WTC11 (cell line): ENCODE measurements at regions not wholly inside any gene's neighbourhood (a gene's known extent, or its start where the extent isn't known, plus 50 kb on each side); places are given as distances from the start of the nearest gene placed in this dataset.
A peak's percentile ranks its signal among the peaks of the same experiment; 100 is the strongest.

ENCODE experiments used
- ATAC-seq: fragments of 200-7000 bp; cut with Tn5 transposase; 2 replicates; pipeline ENCODE4 v1.10.0; 2021; ENCODE audit warnings: mild to moderate bottlenecking, moderate library complexity
- CTCF ChIA-PET: fragments of 300-600 bp; sonication (Branson Sonifier 250); formaldehyde crosslinking; loops from one replicate; lab custom pipeline; 2021; ENCODE audit warnings: antibody characterized with exemption; lab: Charles Lee
- POLR2A ChIA-PET: fragments of 350-600 bp; sonication (Branson Sonifier 250); formaldehyde crosslinking; loops from one replicate; lab custom pipeline; 2021; ENCODE audit warnings: antibody characterized with exemption; lab: Charles Lee
- DNase-seq: peaks from one replicate; pipeline ENCODE4 v3.0.0; 2021; ENCODE audit warnings: low spot score
- H3K27ac Mint-ChIP-seq: 2 replicates; pipeline ENCODE4 v1.8.0; 2021; ENCODE audit warnings: mixed read lengths
- H3K27me3 Mint-ChIP-seq: 2 replicates; pipeline ENCODE4 v1.8.0; 2021; ENCODE audit warnings: low read depth, mild to moderate bottlenecking, moderate library complexity, mixed read lengths
- H3K36me3 Mint-ChIP-seq: 2 replicates; pipeline ENCODE4 v1.8.0; 2021; ENCODE audit warnings: mixed read lengths
- H3K4me1 Mint-ChIP-seq: 2 replicates; pipeline ENCODE4 v1.8.0; 2022; ENCODE audit warnings: mixed read lengths
- H3K4me3 Mint-ChIP-seq: 2 replicates; pipeline ENCODE4 v1.8.0; 2021; ENCODE audit warnings: mild to moderate bottlenecking, moderate library complexity, mixed read lengths
- H3K9me3 Mint-ChIP-seq: 2 replicates; pipeline ENCODE4 v1.8.0; 2021; ENCODE audit warnings: mixed read lengths
- ERG ChIP-seq: fragments of 250-450 bp; sonication (Bioruptor Pico); IDR thresholded peaks from 2 replicates; pipeline ENCODE4 v1.8.0; 2021; ENCODE audit warnings: mild to moderate bottlenecking
- ESRRA ChIP-seq: sonication (generic); formaldehyde crosslinking; IDR thresholded peaks from 2 replicates; pipeline ENCODE4 v1.8.1; 2022; ENCODE audit warnings: mild to moderate bottlenecking, missing genetic modification reagents, borderline replicate concordance
- ETV6 ChIP-seq: sonication (generic); formaldehyde crosslinking; IDR thresholded peaks from 2 replicates; pipeline ENCODE4 v1.8.1; 2022; ENCODE audit warnings: mild to moderate bottlenecking, missing genetic modification reagents
- FOXK1 ChIP-seq: sonication (generic); formaldehyde crosslinking; IDR thresholded peaks from 2 replicates; pipeline ENCODE4 v1.8.0; 2022; ENCODE audit warnings: mild to moderate bottlenecking, moderate library complexity, missing genetic modification reagents
- MXD4 ChIP-seq: fragments of 250-450 bp; sonication (Bioruptor Pico); IDR thresholded peaks from 2 replicates; pipeline ENCODE4 v1.8.0; 2021; ENCODE audit warnings: mild to moderate bottlenecking, moderate library complexity, borderline replicate concordance
- NFE2L1 ChIP-seq: sonication (generic); formaldehyde crosslinking; IDR thresholded peaks from 2 replicates; pipeline ENCODE4 v1.8.1; 2023; ENCODE audit warnings: missing genetic modification reagents
- NR2C2 ChIP-seq: sonication (generic); formaldehyde crosslinking; IDR thresholded peaks from 2 replicates; pipeline ENCODE4 v1.8.0; 2022; ENCODE audit warnings: mild to moderate bottlenecking, missing genetic modification reagents
- SMAD4 ChIP-seq: sonication (generic); formaldehyde crosslinking; IDR thresholded peaks from 2 replicates; pipeline ENCODE4 v1.8.0; 2022; ENCODE audit warnings: mild to moderate bottlenecking, missing genetic modification reagents
- TEAD4 ChIP-seq: sonication (generic); formaldehyde crosslinking; IDR thresholded peaks from 2 replicates; pipeline ENCODE4 v1.8.0; 2022; ENCODE audit warnings: mild to moderate bottlenecking, missing genetic modification reagents
- ZNF121 ChIP-seq: sonication (generic); formaldehyde crosslinking; IDR thresholded peaks from 2 replicates; pipeline ENCODE4 v1.8.0; 2023; ENCODE audit warnings: missing genetic modification reagents
- ZNF671 ChIP-seq: fragments of 250-450 bp; sonication (Bioruptor Pico); IDR thresholded peaks from 2 replicates; pipeline ENCODE4 v1.8.0; 2021; ENCODE audit warnings: mild to moderate bottlenecking
- TF ChIP-seq, protein P1 (sequence below): sonication (generic); formaldehyde crosslinking; IDR thresholded peaks from 2 replicates; pipeline ENCODE4 v1.8.1; 2023; ENCODE audit warnings: mild to moderate bottlenecking, moderate library complexity, missing genetic modification reagents
- TF ChIP-seq, protein P2 (sequence below): fragments of 200-600 bp; IDR thresholded peaks from 2 replicates; pipeline ENCODE4 v1.8.0; 2022; ENCODE audit warnings: antibody characterized with exemption
- TF ChIP-seq, protein P3 (sequence below): fragments of 250-450 bp; sonication (Bioruptor Pico); IDR thresholded peaks from 2 replicates; pipeline ENCODE4 v1.9.0; 2021; ENCODE audit warnings: mild to moderate bottlenecking, borderline replicate concordance
- TF ChIP-seq, protein P4 (sequence below): sonication (generic); formaldehyde crosslinking; IDR thresholded peaks from 2 replicates; pipeline ENCODE4 v1.8.1; 2023; ENCODE audit warnings: mild to moderate bottlenecking, missing genetic modification reagents
- TF ChIP-seq, protein P5 (sequence below): sonication (generic); formaldehyde crosslinking; IDR thresholded peaks from 2 replicates; pipeline ENCODE4 v1.8.0; 2023; ENCODE audit warnings: missing genetic modification reagents, mild to moderate bottlenecking, borderline replicate concordance

DNA sequence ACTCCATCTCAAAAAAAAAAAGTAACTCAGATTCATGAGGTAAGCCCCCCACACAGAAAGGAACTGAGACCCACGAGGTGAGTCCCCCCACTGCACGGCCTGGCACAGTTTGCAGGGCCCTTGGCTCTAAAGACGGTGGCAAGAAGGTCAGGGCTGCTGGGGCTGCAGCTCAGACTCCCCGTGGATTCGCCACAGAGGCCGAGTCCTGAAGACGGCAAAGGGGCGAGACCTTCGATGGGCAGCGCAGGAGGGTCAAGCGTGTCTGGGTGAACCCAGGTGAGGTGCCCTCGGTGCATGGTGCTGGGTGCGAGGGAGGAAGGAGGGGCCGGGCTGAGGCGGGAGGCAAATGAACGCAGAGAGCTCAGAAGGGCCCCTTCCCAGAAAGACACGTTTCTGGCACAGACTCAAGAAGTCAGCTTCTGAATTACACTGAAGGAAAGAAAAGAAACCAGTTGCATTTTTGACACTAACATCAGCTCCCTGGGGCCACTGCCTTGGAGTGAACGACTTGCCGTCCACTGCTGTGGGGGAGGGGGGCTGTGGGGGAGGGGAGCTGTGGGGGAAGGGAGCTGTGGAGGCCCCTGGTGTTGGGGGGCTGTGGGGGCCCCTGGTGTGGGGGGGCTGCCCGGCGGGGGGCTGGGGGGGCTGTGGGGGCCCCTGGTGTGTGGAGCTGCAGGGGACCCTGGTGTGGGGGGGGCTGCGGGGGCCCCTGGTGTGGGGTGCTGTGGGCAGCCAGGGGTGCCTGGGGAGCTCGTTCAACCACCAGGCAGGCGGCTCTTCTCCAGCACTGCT, 69.8 kb upstream of the METRNL start:
- peak overlapping the region; percentile 36; the same call in 1 of the 2 replicates for H3K27ac Mint-ChIP-seq
- ChIA-PET POLR2A (no interaction called here), CTCF (interaction anchor here (0.7 to 1.3 kb wide), 4 partner anchors 23 to 229 kb away, joined by 3 to 4 read pairs (median 3); no protein-coding TSS in a partner anchor)
- H3K4me3 Mint-ChIP-seq = no peak overlapping the region
- DNase-seq (no peak), ATAC-seq (no peak)
- TF ChIP-seq, protein P1, sequence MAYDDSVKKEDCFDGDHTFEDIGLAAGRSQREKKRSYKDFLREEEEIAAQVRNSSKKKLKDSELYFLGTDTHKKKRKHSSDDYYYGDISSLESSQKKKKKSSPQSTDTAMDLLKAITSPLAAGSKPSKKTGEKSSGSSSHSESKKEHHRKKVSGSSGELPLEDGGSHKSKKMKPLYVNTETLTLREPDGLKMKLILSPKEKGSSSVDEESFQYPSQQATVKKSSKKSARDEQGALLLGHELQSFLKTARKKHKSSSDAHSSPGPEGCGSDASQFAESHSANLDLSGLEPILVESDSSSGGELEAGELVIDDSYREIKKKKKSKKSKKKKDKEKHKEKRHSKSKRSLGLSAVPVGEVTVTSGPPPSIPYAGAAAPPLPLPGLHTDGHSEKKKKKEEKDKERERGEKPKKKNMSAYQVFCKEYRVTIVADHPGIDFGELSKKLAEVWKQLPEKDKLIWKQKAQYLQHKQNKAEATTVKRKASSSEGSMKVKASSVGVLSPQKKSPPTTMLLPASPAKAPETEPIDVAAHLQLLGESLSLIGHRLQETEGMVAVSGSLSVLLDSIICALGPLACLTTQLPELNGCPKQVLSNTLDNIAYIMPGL (CRISPR knock-in tag) = no peak
- no peaks in the 10 kb centered on the region; the same call in 1 of the 2 replicates for H3K27me3 Mint-ChIP-seq
- no peaks in the 10 kb centered on the region for H3K9me3 Mint-ChIP-seq
- peaks cover 13% of the 10 kb centered on the region for H3K4me1 Mint-ChIP-seq
- H3K36me3 Mint-ChIP-seq = peaks cover 10% of the 10 kb centered on the region; the same call in 1 of the 2 replicates

GRCh38 chr17:83010206-83011200, 68.9 kb upstream of the METRNL start:
- CTCF ChIA-PET = interaction anchor here (0.7 to 1.3 kb wide), 4 partner anchors 24 to 230 kb away, joined by 3 to 4 read pairs (median 3); no protein-coding TSS in a partner anchor
- H3K27me3 Mint-ChIP-seq = no peaks in the 10 kb centered on the region; the same call in 1 of the 2 replicates
- DNase-seq (no peak), ATAC-seq (peak; percentile 28; the same call in 1 of the 2 replicates)
- peaks cover 13% of the 10 kb centered on the region for H3K4me1 Mint-ChIP-seq
- H3K4me3 Mint-ChIP-seq = no peak overlapping the region
- POLR2A ChIA-PET = no interaction called here
- 0 out of 2 replicates have a peak overlapping the region, but pooled peaks have one; percentile 15 for H3K27ac Mint-ChIP-seq
- peaks cover 3% of the 10 kb centered on the region; the same call in 1 of the 2 replicates for H3K36me3 Mint-ChIP-seq
- no peaks in the 10 kb centered on the region for H3K9me3 Mint-ChIP-seq
- TF ChIP-seq ESRRA (no peak), NR2C2 (CRISPR knock-in tag) (no peak), ETV6 (CRISPR knock-in tag) (no peak), ZNF121 (no peak), TEAD4 (CRISPR knock-in tag) (no peak), SMAD4 (CRISPR knock-in tag) (no peak), ZNF671 (CRISPR knock-in tag) (no peak), NFE2L1 (CRISPR knock-in tag) (no peak), MXD4 (CRISPR knock-in tag) (no peak), ERG (no peak), FOXK1 (CRISPR knock-in tag) (no peak)
- TF ChIP-seq, protein P2, sequence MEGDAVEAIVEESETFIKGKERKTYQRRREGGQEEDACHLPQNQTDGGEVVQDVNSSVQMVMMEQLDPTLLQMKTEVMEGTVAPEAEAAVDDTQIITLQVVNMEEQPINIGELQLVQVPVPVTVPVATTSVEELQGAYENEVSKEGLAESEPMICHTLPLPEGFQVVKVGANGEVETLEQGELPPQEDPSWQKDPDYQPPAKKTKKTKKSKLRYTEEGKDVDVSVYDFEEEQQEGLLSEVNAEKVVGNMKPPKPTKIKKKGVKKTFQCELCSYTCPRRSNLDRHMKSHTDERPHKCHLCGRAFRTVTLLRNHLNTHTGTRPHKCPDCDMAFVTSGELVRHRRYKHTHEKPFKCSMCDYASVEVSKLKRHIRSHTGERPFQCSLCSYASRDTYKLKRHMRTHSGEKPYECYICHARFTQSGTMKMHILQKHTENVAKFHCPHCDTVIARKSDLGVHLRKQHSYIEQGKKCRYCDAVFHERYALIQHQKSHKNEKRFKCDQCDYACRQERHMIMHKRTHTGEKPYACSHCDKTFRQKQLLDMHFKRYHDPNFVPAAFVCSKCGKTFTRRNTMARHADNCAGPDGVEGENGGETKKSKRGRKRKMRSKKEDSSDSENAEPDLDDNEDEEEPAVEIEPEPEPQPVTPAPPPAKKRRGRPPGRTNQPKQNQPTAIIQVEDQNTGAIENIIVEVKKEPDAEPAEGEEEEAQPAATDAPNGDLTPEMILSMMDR = no peak
- TF ChIP-seq, protein P3, sequence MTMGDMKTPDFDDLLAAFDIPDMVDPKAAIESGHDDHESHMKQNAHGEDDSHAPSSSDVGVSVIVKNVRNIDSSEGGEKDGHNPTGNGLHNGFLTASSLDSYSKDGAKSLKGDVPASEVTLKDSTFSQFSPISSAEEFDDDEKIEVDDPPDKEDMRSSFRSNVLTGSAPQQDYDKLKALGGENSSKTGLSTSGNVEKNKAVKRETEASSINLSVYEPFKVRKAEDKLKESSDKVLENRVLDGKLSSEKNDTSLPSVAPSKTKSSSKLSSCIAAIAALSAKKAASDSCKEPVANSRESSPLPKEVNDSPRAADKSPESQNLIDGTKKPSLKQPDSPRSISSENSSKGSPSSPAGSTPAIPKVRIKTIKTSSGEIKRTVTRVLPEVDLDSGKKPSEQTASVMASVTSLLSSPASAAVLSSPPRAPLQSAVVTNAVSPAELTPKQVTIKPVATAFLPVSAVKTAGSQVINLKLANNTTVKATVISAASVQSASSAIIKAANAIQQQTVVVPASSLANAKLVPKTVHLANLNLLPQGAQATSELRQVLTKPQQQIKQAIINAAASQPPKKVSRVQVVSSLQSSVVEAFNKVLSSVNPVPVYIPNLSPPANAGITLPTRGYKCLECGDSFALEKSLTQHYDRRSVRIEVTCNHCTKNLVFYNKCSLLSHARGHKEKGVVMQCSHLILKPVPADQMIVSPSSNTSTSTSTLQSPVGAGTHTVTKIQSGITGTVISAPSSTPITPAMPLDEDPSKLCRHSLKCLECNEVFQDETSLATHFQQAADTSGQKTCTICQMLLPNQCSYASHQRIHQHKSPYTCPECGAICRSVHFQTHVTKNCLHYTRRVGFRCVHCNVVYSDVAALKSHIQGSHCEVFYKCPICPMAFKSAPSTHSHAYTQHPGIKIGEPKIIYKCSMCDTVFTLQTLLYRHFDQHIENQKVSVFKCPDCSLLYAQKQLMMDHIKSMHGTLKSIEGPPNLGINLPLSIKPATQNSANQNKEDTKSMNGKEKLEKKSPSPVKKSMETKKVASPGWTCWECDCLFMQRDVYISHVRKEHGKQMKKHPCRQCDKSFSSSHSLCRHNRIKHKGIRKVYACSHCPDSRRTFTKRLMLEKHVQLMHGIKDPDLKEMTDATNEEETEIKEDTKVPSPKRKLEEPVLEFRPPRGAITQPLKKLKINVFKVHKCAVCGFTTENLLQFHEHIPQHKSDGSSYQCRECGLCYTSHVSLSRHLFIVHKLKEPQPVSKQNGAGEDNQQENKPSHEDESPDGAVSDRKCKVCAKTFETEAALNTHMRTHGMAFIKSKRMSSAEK (CRISPR knock-in tag) = no peak
- TF ChIP-seq, protein P4, sequence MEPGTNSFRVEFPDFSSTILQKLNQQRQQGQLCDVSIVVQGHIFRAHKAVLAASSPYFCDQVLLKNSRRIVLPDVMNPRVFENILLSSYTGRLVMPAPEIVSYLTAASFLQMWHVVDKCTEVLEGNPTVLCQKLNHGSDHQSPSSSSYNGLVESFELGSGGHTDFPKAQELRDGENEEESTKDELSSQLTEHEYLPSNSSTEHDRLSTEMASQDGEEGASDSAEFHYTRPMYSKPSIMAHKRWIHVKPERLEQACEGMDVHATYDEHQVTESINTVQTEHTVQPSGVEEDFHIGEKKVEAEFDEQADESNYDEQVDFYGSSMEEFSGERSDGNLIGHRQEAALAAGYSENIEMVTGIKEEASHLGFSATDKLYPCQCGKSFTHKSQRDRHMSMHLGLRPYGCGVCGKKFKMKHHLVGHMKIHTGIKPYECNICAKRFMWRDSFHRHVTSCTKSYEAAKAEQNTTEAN (CRISPR knock-in tag) = no peak
- TF ChIP-seq, protein P5, sequence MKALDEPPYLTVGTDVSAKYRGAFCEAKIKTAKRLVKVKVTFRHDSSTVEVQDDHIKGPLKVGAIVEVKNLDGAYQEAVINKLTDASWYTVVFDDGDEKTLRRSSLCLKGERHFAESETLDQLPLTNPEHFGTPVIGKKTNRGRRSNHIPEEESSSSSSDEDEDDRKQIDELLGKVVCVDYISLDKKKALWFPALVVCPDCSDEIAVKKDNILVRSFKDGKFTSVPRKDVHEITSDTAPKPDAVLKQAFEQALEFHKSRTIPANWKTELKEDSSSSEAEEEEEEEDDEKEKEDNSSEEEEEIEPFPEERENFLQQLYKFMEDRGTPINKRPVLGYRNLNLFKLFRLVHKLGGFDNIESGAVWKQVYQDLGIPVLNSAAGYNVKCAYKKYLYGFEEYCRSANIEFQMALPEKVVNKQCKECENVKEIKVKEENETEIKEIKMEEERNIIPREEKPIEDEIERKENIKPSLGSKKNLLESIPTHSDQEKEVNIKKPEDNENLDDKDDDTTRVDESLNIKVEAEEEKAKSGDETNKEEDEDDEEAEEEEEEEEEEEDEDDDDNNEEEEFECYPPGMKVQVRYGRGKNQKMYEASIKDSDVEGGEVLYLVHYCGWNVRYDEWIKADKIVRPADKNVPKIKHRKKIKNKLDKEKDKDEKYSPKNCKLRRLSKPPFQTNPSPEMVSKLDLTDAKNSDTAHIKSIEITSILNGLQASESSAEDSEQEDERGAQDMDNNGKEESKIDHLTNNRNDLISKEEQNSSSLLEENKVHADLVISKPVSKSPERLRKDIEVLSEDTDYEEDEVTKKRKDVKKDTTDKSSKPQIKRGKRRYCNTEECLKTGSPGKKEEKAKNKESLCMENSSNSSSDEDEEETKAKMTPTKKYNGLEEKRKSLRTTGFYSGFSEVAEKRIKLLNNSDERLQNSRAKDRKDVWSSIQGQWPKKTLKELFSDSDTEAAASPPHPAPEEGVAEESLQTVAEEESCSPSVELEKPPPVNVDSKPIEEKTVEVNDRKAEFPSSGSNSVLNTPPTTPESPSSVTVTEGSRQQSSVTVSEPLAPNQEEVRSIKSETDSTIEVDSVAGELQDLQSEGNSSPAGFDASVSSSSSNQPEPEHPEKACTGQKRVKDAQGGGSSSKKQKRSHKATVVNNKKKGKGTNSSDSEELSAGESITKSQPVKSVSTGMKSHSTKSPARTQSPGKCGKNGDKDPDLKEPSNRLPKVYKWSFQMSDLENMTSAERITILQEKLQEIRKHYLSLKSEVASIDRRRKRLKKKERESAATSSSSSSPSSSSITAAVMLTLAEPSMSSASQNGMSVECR (CRISPR knock-in tag) = no peak
